H9 (cell line): ENCODE measurements at regions not wholly inside any gene's neighbourhood (a gene's known extent, or its start where the extent isn't known, plus 50 kb on each side); places are given as distances from the start of the nearest gene placed in this dataset.

Experiments
- DNase-seq: peaks from one replicate; pipeline ENCODE4 v3.0.0-alpha.2; 2017
- H2AFZ ChIP-seq: one replicate; pipeline ENCODE4 v1.6.1; 2013; ENCODE audit warnings: mild to moderate bottlenecking, low read length, control low read depth, moderate library complexity
- H2AK5ac ChIP-seq: 2 replicates; pipeline ENCODE4 v1.6.1; 2013; ENCODE audit warnings: low read length, control low read depth, mixed read lengths; ENCODE audit not compliant: insufficient read length
- H2BK120ac ChIP-seq: one replicate; pipeline ENCODE4 v1.6.1; 2013; ENCODE audit warnings: low read depth, mild to moderate bottlenecking, low read length, control low read depth, inconsistent platforms; ENCODE audit not compliant: poor library complexity, severe bottlenecking
- H2BK12ac ChIP-seq: 2 replicates; pipeline ENCODE4 v1.6.1; 2013; ENCODE audit warnings: low read length, control low read depth, mixed read lengths, low read depth; ENCODE audit not compliant: insufficient read length
- H2BK15ac ChIP-seq: 2 replicates; pipeline ENCODE4 v1.6.1; 2013; ENCODE audit warnings: low read depth, low read length, control low read depth
- H2BK20ac ChIP-seq: one replicate; pipeline ENCODE4 v1.6.1; 2013; ENCODE audit warnings: low read depth, mild to moderate bottlenecking, low read length, control low read depth, inconsistent platforms; ENCODE audit not compliant: poor library complexity, severe bottlenecking
- H2BK5ac ChIP-seq: 2 replicates; pipeline ENCODE4 v1.6.1; 2013; ENCODE audit warnings: low read length, control low read depth, mixed read lengths; ENCODE audit not compliant: insufficient read length
- H3K14ac ChIP-seq: 2 replicates; pipeline ENCODE4 v1.6.1; 2013; ENCODE audit warnings: low read length, control low read depth; ENCODE audit not compliant: insufficient read depth
- H3K18ac ChIP-seq: 2 replicates; pipeline ENCODE4 v1.6.1; 2013; ENCODE audit warnings: low read depth, mild to moderate bottlenecking, mixed read lengths, low read length, control low read depth; ENCODE audit not compliant: insufficient read length
- H3K23ac ChIP-seq: 2 replicates; pipeline ENCODE4 v1.6.1; 2013; ENCODE audit warnings: low read length, control low read depth, mixed read lengths, low read depth; ENCODE audit not compliant: insufficient read length
- H3K23me2 ChIP-seq: 2 replicates; pipeline ENCODE4 v1.6.1; 2013; ENCODE audit warnings: low read depth, mild to moderate bottlenecking, mixed read lengths, low read length, control low read depth; ENCODE audit not compliant: insufficient read length, poor library complexity, severe bottlenecking
- H3K27ac ChIP-seq: 2 replicates; pipeline ENCODE4 v1.5.1; 2013; ENCODE audit warnings: low read length, control low read depth, mixed read lengths, low read depth; ENCODE audit not compliant: insufficient read length
- H3K27me3 ChIP-seq: 2 replicates; pipeline ENCODE4 v1.6.1; 2013; ENCODE audit warnings: low read length, control low read depth, inconsistent platforms; ENCODE audit not compliant: insufficient read depth
- H3K4ac ChIP-seq: 2 replicates; pipeline ENCODE4 v1.6.1; 2013; ENCODE audit warnings: low read depth, mild to moderate bottlenecking, control low read depth, inconsistent platforms, low read length, moderate library complexity
- H3K4me1 ChIP-seq: 2 replicates; pipeline ENCODE4 v1.6.1; 2013; ENCODE audit warnings: low read length, control low read depth, inconsistent platforms; ENCODE audit not compliant: insufficient read depth
- H3K4me2 ChIP-seq: 2 replicates; pipeline ENCODE4 v1.6.1; 2013; ENCODE audit warnings: low read length, control low read depth, mixed read lengths; ENCODE audit not compliant: insufficient read length, insufficient read depth
- H3K56ac ChIP-seq: 2 replicates; pipeline ENCODE4 v1.6.1; 2013; ENCODE audit warnings: low read depth, mild to moderate bottlenecking, mixed read lengths, low read length, control low read depth; ENCODE audit not compliant: insufficient read length
- H3K79me1 ChIP-seq: 2 replicates; pipeline ENCODE4 v1.6.1; 2013; ENCODE audit warnings: low read depth, mild to moderate bottlenecking, moderate library complexity, low read length, control low read depth, inconsistent platforms; ENCODE audit not compliant: insufficient read depth, poor library complexity, severe bottlenecking
- H3K79me2 ChIP-seq: 2 replicates; pipeline ENCODE4 v1.6.1; 2013; ENCODE audit warnings: low read length, control low read depth, inconsistent platforms; ENCODE audit not compliant: insufficient read depth
- H3K9ac ChIP-seq: 2 replicates; pipeline ENCODE4 v1.6.1; 2013; ENCODE audit warnings: low read length, control low read depth, mixed read lengths; ENCODE audit not compliant: insufficient read length; ENCODE audit errors: extremely low read depth
- H3K9me3 ChIP-seq: one replicate; pipeline ENCODE4 v1.6.1; 2013; ENCODE audit warnings: low read depth, low read length, inconsistent platforms; ENCODE audit not compliant: control insufficient read depth
- H3T11ph ChIP-seq: one replicate; pipeline ENCODE4 v1.6.1; 2013; ENCODE audit warnings: mild to moderate bottlenecking, low read length, control low read depth, inconsistent platforms
- H4K20me1 ChIP-seq: one replicate; pipeline ENCODE4 v1.6.1; 2013; ENCODE audit not compliant: control insufficient read depth, insufficient read length, insufficient read depth
- H4K5ac ChIP-seq: 2 replicates; pipeline ENCODE4 v1.6.1; 2013; ENCODE audit warnings: low read depth, mild to moderate bottlenecking, mixed read lengths, low read length, control low read depth; ENCODE audit not compliant: insufficient read length
- H4K8ac ChIP-seq: replicated peaks from 2 replicates; pipeline ENCODE4 v1.6.1; 2013; ENCODE audit warnings: low read length, control low read depth, mixed read lengths, low read depth; ENCODE audit not compliant: insufficient read length
- H4K91ac ChIP-seq: 2 replicates; pipeline ENCODE4 v1.6.1; 2013; ENCODE audit warnings: low read depth, mild to moderate bottlenecking, moderate library complexity, mixed read lengths, low read length, control low read depth; ENCODE audit not compliant: insufficient read length
- H3K27ac Mint-ChIP-seq, 3 experiments: 2 replicates in 2 of 3; 3 replicates in 1 of 3; pipeline ENCODE4 v1.8.0; 2020 to 2021; ENCODE audit warnings: mixed read lengths in 3 of 3, mild to moderate bottlenecking in 1 of 3, moderate library complexity in 1 of 3
- H3K27me3 Mint-ChIP-seq: 2 replicates; pipeline ENCODE4 v1.8.0; 2021; ENCODE audit warnings: low read depth, mild to moderate bottlenecking, moderate library complexity, mixed read lengths
- H3K36me3 Mint-ChIP-seq, 3 experiments: 2 replicates in 2 of 3; 3 replicates in 1 of 3; pipeline ENCODE4 v1.8.0; 2020 to 2021; ENCODE audit warnings: low read depth in 3 of 3, mixed read lengths in 3 of 3; ENCODE audit not compliant: insufficient read depth in 1 of 3
- H3K4me1 Mint-ChIP-seq, 2 experiments: 2 replicates each; pipeline ENCODE4 v1.8.0; 2020; ENCODE audit warnings: mixed read lengths in 2 of 2
- H3K4me3 Mint-ChIP-seq, 2 experiments: 2 replicates in 1 of 2; 3 replicates in 1 of 2; pipeline ENCODE4 v1.8.0; 2020 to 2021; ENCODE audit warnings: mild to moderate bottlenecking in 2 of 2, mixed read lengths in 2 of 2, moderate library complexity in 1 of 2
- H3K9me3 Mint-ChIP-seq, 2 experiments: 2 replicates in 1 of 2; 3 replicates in 1 of 2; pipeline ENCODE4 v1.8.0; 2020; ENCODE audit warnings: mild to moderate bottlenecking in 2 of 2, mixed read lengths in 2 of 2, moderate library complexity in 1 of 2
- WGBS: extraction: QIAGEN DNeasy Blood & Tissue Kit; methylation state at CpG from one replicate; pipeline ENCODE4 v1.1.7; 2013; ENCODE audit warnings: missing lambda C conversion rate, low lambda C conversion rate, mixed read lengths; ENCODE audit not compliant: insufficient read length; ENCODE audit errors: extremely low coverage; 5-methylcytosine and 5-hydroxymethylcytosine counted together
- TF ChIP-seq, protein P1 (sequence below): fragments of 200-600 bp; sonication (generic); conservative IDR thresholded peaks from 3 replicates; pipeline ENCODE4 v1.8.0; 2021; ENCODE audit warnings: antibody characterized with exemption, mild to moderate bottlenecking

DNA sequence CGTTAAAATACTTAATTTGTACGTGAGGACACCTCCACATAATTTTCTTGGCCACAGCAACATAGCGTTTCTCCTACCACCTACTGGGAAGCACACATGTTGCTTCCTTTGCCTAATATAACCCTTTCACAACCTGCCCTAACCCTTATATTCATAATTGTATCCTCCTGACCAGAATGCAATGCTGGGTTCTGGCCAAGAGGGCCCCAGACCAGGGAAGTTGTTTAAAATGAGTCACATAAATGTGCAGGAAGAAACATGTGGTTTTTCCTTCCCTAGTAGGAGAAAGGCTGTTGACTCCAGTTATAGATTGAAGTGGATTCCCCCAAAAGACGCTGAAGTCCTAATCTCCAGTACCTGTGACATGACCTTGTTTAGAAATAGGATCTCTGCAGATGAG is 187.3 kb downstream of the NUFIP1 start:
- no peak overlapping the region for H2BK120ac ChIP-seq
- Mint-ChIP-seq H3K4me3 (no peak overlapping the region), H3K4me1 (peaks cover 7 to 9% of the 10 kb centered on the region in 2 experiments), H3K36me3 (no peaks in the 10 kb centered on the region), H3K9me3 (no peaks in the 10 kb centered on the region), H3K27ac (no peak overlapping the region), H3K27me3 (no peaks in the 10 kb centered on the region)
- WGBS, result no CpG with 5 or more reads among the region's 4 CpGs
- no peak for DNase-seq
- no peaks in the 10 kb centered on the region for H3K79me1 ChIP-seq
- H2BK5ac ChIP-seq, result no peak overlapping the region
- no peak overlapping the region for H4K91ac ChIP-seq
- H3K4ac ChIP-seq, result no peak overlapping the region
- H4K5ac ChIP-seq, result no peak overlapping the region
- no peak overlapping the region for H3K56ac ChIP-seq
- no peak overlapping the region for H2BK15ac ChIP-seq
- no peak overlapping the region for H3K18ac ChIP-seq
- no peak overlapping the region for H2BK12ac ChIP-seq
- H3K4me2 ChIP-seq, result no peak overlapping the region
- H3K9me3 ChIP-seq, result no peaks in the 10 kb centered on the region
- H2BK20ac ChIP-seq, result no peak overlapping the region
- H3K27ac ChIP-seq, result no peak overlapping the region
- H3K23me2 ChIP-seq, result no peaks in the 10 kb centered on the region
- no peak overlapping the region for H3K23ac ChIP-seq
- no peaks in the 10 kb centered on the region for H3K4me1 ChIP-seq
- no peak overlapping the region for H4K8ac ChIP-seq
- H3K14ac ChIP-seq, result no peak overlapping the region
- no peak overlapping the region for H2AK5ac ChIP-seq
- no peaks in the 10 kb centered on the region for H3K27me3 ChIP-seq
- no peaks in the 10 kb centered on the region for H3K79me2 ChIP-seq
- H3T11ph ChIP-seq, result no peak overlapping the region
- no peak overlapping the region for H2AFZ ChIP-seq
- no peaks in the 10 kb centered on the region for H4K20me1 ChIP-seq
- no peak overlapping the region for H3K9ac ChIP-seq
- TF ChIP-seq, protein P1, sequence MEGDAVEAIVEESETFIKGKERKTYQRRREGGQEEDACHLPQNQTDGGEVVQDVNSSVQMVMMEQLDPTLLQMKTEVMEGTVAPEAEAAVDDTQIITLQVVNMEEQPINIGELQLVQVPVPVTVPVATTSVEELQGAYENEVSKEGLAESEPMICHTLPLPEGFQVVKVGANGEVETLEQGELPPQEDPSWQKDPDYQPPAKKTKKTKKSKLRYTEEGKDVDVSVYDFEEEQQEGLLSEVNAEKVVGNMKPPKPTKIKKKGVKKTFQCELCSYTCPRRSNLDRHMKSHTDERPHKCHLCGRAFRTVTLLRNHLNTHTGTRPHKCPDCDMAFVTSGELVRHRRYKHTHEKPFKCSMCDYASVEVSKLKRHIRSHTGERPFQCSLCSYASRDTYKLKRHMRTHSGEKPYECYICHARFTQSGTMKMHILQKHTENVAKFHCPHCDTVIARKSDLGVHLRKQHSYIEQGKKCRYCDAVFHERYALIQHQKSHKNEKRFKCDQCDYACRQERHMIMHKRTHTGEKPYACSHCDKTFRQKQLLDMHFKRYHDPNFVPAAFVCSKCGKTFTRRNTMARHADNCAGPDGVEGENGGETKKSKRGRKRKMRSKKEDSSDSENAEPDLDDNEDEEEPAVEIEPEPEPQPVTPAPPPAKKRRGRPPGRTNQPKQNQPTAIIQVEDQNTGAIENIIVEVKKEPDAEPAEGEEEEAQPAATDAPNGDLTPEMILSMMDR, result no peak
